ENCODE measurements at regions not wholly inside any gene's neighbourhood (a gene's known extent, or its start where the extent isn't known, plus 50 kb on each side); places are given as distances from the start of the nearest gene placed in this dataset.

- ChIA-PET CTCF (no interaction called here), POLR2A (no interaction called here)
- Mint-ChIP-seq H3K9me3 (peaks cover 5% of the 10 kb centered on the region), H3K27ac (no peak overlapping the region), H3K27me3 (no peaks in the 10 kb centered on the region), H3K36me3 (ENCODE audit: low read depth) (no peaks in the 10 kb centered on the region), H3K4me1 (ENCODE audit: low read depth) (no peaks in the 10 kb centered on the region), H3K4me3 (no peak overlapping the region)
- intact Hi-C loops (cut with micrococcal nuclease): no loop called here
- ATAC-seq (no peak), DNase-seq (no peak)
- TF ChIP-seq CTCF (IDR thresholded peaks at IDR 0.05): no peak
Measured at GRCh38 chr18:64777556-64777955, 628.7 kb upstream of the LINC00305 start.

GRCh38 chr18:64765908-64766307 is 617.0 kb upstream of the LINC00305 start:
- Mint-ChIP-seq H3K36me3 (ENCODE audit: low read depth) (no peaks in the 10 kb centered on the region), H3K27ac (no peak overlapping the region), H3K9me3 (peaks cover 17% of the 10 kb centered on the region), H3K4me3 (no peak overlapping the region), H3K4me1 (ENCODE audit: low read depth) (no peaks in the 10 kb centered on the region), H3K27me3 (no peaks in the 10 kb centered on the region)
- no peak for DNase-seq
- ChIA-PET CTCF (no interaction called here), POLR2A (no interaction called here)
- intact Hi-C loops (cut with micrococcal nuclease): no loop called here
- no peak for ATAC-seq
- TF ChIP-seq CTCF (IDR thresholded peaks at IDR 0.05): no peak

GRCh38 chr18:64752707-64753106 is 603.8 kb upstream of the LINC00305 start:
- intact Hi-C loops (cut with micrococcal nuclease): no loop called here
- H3K9me3 Mint-ChIP-seq: peaks cover 2% of the 10 kb centered on the region
- H3K4me1 Mint-ChIP-seq (ENCODE audit: low read depth): no peaks in the 10 kb centered on the region
- H3K36me3 Mint-ChIP-seq (ENCODE audit: low read depth): no peaks in the 10 kb centered on the region
- ChIA-PET CTCF (no interaction called here), POLR2A (no interaction called here)
- no peaks in the 10 kb centered on the region for H3K27me3 Mint-ChIP-seq
- no peak for ATAC-seq
- no peak for DNase-seq
- no peak overlapping the region for H3K4me3 Mint-ChIP-seq
- TF ChIP-seq CTCF (IDR thresholded peaks at IDR 0.05): no peak
- H3K27ac Mint-ChIP-seq: no peak overlapping the region

- peaks cover 2% of the 10 kb centered on the region for H3K9me3 Mint-ChIP-seq
- no peak overlapping the region for H3K27ac Mint-ChIP-seq
- ATAC-seq (no peak), DNase-seq (no peak)
- intact Hi-C loops (cut with micrococcal nuclease): no loop called here
- H3K27me3 Mint-ChIP-seq: no peaks in the 10 kb centered on the region
- ChIA-PET CTCF (no interaction called here), POLR2A (no interaction called here)
- no peaks in the 10 kb centered on the region for H3K4me1 Mint-ChIP-seq (ENCODE audit: low read depth)
- H3K4me3 Mint-ChIP-seq: no peak overlapping the region
- TF ChIP-seq CTCF (IDR thresholded peaks at IDR 0.05): no peak
- no peaks in the 10 kb centered on the region for H3K36me3 Mint-ChIP-seq (ENCODE audit: low read depth)
Measured at GRCh38 chr18:64749884-64750283, 601.0 kb upstream of the LINC00305 start.

- H3K27ac Mint-ChIP-seq: no peak overlapping the region
- peaks cover 2% of the 10 kb centered on the region for H3K9me3 Mint-ChIP-seq
- no peaks in the 10 kb centered on the region for H3K27me3 Mint-ChIP-seq
- ChIA-PET CTCF (no interaction called here), POLR2A (no interaction called here)
- no peak for TF ChIP-seq CTCF (IDR thresholded peaks at IDR 0.05)
- intact Hi-C loops (cut with micrococcal nuclease): no loop called here
- H3K4me1 Mint-ChIP-seq (ENCODE audit: low read depth): no peaks in the 10 kb centered on the region
- no peak for DNase-seq
- H3K36me3 Mint-ChIP-seq (ENCODE audit: low read depth): no peaks in the 10 kb centered on the region
- ATAC-seq: no peak
- H3K4me3 Mint-ChIP-seq: no peak overlapping the region
Measured at GRCh38 chr18:64747803-64748202, 598.9 kb upstream of the LINC00305 start.
